ENCODE measurements at regions not wholly inside any gene's neighbourhood (a gene's known extent, or its start where the extent isn't known, plus 50 kb on each side); places are given as distances from the start of the nearest gene placed in this dataset.

DNA sequence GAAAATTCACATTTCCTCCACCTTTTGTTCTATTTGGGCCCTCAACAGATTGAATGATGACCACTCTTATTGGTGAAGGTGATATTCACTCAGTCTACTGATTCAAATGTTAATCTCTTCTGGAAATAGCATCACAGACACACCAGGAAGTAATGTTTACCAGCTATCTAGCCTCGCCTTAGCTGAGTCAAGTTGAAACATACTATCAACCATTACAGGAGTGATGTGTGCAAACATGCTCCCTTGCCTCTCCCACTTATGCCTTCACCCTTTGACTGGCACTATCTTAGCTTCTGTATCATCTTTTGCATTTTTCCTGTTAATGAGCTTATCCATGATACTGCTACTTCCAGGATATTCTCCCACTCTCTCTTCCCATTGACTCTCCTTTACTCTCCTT is 191.9 kb downstream of the CENPW start:
- TF ChIP-seq, protein P1, sequence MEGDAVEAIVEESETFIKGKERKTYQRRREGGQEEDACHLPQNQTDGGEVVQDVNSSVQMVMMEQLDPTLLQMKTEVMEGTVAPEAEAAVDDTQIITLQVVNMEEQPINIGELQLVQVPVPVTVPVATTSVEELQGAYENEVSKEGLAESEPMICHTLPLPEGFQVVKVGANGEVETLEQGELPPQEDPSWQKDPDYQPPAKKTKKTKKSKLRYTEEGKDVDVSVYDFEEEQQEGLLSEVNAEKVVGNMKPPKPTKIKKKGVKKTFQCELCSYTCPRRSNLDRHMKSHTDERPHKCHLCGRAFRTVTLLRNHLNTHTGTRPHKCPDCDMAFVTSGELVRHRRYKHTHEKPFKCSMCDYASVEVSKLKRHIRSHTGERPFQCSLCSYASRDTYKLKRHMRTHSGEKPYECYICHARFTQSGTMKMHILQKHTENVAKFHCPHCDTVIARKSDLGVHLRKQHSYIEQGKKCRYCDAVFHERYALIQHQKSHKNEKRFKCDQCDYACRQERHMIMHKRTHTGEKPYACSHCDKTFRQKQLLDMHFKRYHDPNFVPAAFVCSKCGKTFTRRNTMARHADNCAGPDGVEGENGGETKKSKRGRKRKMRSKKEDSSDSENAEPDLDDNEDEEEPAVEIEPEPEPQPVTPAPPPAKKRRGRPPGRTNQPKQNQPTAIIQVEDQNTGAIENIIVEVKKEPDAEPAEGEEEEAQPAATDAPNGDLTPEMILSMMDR (IDR thresholded peaks at IDR 0.05): no peak
- no peak for TF ChIP-seq EZH2phosphoT487 (IDR thresholded peaks at IDR 0.05)
- no peak for TF ChIP-seq EZH2 (IDR thresholded peaks at IDR 0.05)

All from neural progenitor cell (in vitro differentiated cells).